HG03565 (cell line): ENCODE measurements at regions not wholly inside any gene's neighbourhood (a gene's known extent, or its start where the extent isn't known, plus 50 kb on each side); places are given as distances from the start of the nearest gene placed in this dataset.
"Not testable (repeated sequence)": the region's sequence is repeated elsewhere in the genome, so short reads cannot be mapped to it uniquely, and the experiment has no call there.

Experiments used
- ATAC-seq: cut with Tn5 transposase; IDR thresholded peaks from one replicate; pipeline ENCODE4 v1.9.1; 2021; ENCODE audit warnings: mild to moderate bottlenecking, moderate library complexity; ENCODE audit not compliant: unreplicated experiment

- ATAC-seq: no peak
Measured at GRCh38 chr12:124159655-124160054, 135.2 kb upstream of the RFLNA start.

- no peak for ATAC-seq
Measured at GRCh38 chr12:124160097-124160756, 134.7 kb upstream of the RFLNA start.

DNA sequence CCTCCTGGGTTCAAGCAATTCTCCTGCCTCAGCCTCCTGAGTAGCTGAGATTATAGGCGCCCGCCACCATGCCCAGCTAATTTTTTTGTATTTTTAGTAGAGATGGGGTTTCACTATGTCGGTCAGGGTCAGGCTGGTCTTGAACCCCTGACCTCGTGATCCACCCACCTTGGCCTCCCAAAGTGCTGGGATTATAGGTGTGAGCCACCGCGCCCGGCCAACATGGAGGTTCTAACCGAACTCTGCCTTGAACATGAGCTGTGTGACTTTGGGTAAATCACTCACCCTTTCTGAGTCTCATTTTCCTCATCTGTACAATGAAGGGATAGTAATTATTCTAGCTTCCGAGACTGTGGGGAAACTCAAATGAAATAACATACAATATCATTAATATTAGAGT is 133.5 kb upstream of the RFLNA start:
- ATAC-seq: not testable (repeated sequence)

DNA sequence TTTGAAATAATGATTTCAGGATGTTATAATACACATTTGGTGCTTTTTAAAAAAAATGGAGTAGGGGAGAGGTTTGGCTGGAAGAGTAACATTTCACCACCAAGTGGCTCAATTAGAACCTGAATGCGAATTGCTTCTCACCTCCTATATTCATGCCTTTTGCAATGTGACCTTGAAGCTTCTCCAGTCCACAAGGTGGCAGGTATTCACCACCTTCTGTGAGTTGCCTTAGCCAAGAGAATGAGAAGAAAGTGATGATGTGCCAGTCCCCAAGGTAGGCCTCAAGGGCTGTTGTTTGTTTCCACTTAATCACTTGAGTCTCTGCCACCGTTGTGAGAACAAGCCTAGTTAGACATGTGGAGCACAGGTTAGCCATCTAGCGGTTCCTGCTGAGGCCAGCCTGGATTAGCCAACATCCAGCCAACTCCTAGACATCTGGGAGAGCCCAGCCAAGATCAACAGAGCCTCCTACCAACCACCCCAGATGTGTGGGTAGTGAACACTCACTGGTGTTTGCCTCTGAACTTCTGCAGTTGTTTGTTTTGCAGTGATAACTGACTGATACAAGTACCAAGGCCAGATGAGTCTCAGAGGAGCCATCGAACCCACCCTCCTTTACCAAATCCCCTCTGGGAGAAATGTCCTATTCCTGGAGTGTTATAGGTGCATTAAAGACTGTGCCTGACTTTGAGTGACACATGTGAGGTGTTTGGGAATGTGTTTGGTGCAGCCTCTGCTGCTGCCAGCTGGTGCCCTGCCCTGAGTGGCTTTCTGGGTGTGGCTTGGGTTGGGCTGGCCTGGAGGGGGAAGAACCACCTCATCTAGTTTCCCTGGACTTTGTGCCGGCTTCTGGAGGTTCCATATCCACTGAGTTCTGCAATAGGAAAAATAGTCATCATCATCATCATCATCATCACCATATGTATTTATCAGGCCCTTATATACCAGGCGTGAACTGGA is 132.5 kb upstream of the RFLNA start:
- ATAC-seq: no peak

- ATAC-seq: no peak
Measured at GRCh38 chr12:124165695-124166094, 129.2 kb upstream of the RFLNA start.

- no peak for ATAC-seq
Measured at GRCh38 chr12:124167141-124167540, 127.8 kb upstream of the RFLNA start.

DNA sequence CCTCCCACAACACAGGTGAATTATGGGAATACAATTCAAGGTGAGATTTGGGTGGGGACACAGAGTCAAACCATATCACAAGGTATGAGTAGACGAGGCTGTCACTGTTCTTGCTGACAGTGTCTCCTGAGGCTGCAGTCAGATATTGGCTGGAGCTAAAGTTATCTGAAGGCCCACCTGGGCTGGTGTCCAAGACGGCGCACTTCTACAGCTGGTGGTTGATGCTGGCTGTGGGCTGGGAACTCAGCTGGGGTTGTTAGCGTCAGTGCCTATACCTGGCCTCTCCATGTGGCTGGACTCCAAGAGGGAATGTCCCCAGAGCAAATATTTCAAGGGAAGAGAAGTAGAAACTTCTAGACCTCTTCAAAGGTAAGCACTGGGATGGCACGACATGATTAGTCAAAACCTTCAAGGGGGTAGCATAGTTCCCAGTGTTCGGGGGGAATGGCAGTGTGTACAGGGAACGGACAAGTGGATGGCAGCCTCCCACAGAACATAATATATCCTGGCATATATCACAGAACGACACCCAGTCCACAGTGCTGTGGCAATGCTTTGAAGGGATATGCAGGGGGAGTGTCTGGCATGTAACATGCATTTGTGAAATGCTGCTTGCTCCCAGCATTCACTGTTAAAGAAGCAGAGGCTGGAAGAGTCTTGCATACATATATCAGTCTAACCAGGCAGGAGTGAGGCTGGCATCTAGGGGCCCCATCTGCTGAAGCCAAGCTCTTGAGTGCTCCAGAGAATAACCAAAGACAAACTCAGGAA is 126.7 kb upstream of the RFLNA start:
- ATAC-seq: no peak

DNA sequence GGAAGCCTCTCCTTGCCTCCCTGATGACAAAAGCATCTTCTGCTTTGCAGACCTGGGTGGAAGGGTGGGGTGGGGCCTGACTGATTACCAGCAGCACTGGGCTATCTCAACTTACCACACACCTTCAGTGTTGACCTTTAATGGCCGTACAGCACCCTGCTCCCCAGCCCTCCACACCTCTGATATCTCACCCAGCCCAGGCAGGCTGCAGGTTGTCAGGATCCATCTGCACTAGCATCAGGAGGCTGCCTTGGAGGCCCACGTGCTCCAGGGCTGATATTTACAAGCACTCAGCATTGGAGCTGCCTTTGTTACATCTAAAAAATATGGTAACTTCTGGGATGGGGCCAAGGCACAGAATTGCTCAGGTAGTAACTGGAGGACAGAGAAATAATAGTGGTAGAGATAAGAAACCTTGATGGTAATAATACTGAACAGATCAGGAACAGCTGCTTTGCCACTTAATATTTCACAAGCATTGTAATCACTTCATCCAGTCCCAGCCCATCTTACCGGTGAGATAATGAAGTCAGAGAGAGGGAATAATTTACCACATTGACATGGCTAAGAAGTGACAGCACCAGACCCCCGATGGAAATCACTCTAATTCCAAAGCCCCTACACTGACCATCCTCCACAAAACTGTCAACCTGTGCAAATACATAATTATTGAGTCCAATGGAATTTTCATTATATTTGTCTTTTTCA is 125.2 kb upstream of the RFLNA start:
- no peak for ATAC-seq

- ATAC-seq: no peak
Measured at GRCh38 chr12:124170760-124171159, 124.1 kb upstream of the RFLNA start.

DNA sequence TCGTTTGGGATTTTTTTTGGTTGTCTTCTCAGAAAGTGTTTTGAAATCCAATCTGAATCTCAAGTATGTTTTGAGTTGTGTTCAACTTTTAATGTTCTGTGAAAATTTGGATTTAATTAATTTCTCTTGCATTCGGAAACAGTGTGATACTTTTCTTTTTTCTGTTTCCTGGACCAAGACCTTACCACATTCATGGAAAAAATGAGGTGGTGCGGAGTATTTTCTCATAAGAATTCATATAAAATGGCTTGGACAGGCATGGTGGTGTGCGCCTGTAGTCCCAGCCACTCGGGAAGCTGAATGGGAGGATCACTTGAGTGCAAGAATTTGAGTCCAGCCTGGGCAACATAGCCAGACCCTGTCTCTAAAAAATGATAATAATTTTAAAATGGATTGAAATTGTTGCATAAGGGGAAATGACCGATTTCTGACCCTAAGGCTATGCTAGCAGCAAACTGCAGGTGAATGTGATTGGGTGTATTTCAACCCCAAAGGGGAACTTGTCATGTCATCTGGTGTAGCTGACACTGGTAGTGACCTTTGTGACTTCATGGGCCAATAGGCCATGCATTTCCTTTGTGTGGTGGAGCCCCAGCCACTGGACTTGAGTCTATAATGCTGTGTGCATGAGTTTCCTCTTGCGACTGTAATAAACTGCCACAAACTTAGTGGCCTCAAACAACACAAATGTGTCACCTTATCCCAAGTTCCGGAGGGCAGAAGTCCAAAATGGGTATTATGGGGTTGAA is 123.5 kb upstream of the RFLNA start:
- no peak for ATAC-seq

- no peak for ATAC-seq
Measured at GRCh38 chr12:124172636-124173035, 122.3 kb upstream of the RFLNA start.

GRCh38 chr12:124173692-124174091 is 121.2 kb upstream of the RFLNA start:
- ATAC-seq: no peak

DNA sequence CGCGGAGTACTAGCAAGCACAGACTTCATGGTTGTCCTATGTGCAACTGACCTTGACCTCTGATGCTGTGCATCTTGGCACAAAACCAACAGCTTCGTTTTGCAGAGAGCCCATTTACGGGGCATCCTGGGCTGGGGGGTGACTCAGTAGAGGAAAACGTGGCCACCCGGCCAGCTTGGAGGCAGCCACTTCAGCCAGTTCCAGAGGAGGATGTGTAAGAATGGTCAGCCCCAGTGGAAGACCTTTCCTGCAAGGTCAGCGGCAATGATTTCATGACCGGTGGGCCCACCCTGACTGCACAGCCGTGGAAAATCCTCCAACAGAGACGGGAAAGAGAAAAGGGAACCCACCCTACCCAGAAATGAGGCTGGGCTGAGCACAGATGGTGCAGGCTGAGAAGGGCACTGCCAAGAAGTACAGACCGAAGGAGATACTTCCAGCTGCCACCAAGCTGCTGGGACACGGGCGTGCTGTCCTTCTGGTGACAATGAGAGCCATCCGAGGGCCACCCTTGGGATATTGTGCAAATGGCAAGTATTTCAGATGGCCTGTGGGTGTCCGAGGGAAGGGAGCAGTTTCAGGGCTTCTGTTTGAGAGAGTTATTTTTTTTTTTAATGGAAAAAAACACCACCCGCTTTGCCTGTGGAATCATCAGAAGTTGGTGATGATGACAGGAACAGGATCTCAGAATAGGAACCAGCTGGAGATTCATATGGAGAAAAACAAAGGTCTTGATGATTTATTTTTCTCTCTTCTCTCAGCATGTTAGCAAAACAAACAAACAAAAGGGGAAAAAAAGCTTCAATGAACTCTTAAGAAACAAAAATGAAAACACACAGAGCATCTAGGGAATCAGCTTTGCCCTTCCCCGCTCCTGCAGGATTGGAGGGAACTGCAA is 120.2 kb upstream of the RFLNA start:
- ATAC-seq: no peak

GRCh38 chr12:124175704-124176103 is 119.2 kb upstream of the RFLNA start:
- ATAC-seq: no peak

DNA sequence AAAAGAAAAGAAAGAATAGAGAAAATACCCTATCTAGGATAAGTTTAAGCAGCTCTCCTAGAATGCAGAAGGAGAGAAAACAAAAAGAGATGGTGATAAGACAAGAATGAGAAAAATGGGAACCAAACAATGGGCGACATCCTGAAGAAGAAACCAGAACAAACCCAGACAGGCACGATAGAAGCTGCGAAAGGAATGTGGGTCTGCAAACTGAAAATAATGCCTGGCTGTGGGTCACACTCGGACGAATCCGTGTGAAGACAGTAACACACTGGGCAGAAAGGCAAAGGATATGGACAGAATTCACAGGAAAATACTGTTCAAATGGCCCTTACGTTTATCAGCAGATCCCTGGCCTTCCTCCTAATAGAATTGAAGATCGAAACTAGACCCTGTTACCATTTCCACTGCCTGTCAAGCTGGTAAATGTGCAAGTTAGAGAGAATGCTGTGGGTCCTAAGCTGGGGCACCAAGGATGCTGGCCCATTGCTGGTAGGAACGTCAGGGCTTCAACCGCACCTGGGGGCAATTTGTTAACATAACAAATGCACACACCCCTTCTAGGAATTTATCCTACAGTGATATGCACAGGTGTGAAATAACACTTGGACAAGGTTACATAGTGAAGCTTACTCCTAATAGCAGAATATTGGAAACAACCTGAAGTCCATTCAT is 117.5 kb upstream of the RFLNA start:
- ATAC-seq: no peak

GRCh38 chr12:124177951-124178316 is 117.0 kb upstream of the RFLNA start:
- no peak for ATAC-seq

- no peak for ATAC-seq
Measured at GRCh38 chr12:124179936-124180607, 114.8 kb upstream of the RFLNA start.

GRCh38 chr12:124183172-124183571 is 111.7 kb upstream of the RFLNA start:
- no peak for ATAC-seq
